Transverse colon (tissue), 4 donors: ENCODE measurements at regions not wholly inside any gene's neighbourhood (a gene's known extent, or its start where the extent isn't known, plus 50 kb on each side); places are given as distances from the start of the nearest gene placed in this dataset.

Source experiments
- DNase-seq: peaks from one replicate; pipeline ENCODE4 v3.0.0-alpha.2; 2019
- H3K27ac ChIP-seq, 4 donors: fragments of 200-600 bp; sonication (generic); 2 replicates each; pipeline ENCODE4 v1.5.1; 2016 to 2018; ENCODE audit warnings: inconsistent platforms in 4 of 4
- H3K27me3 ChIP-seq: fragments of 200-600 bp; sonication (generic); 2 replicates; pipeline ENCODE4 v1.5.1; 2017; ENCODE audit warnings: inconsistent platforms
- H3K36me3 ChIP-seq, 4 donors: fragments of 200-600 bp; sonication (generic); 2 replicates each; pipeline ENCODE4 v1.5.1; 2017 to 2019; ENCODE audit warnings: inconsistent platforms in 4 of 4
- H3K4me1 ChIP-seq, 4 donors: fragments of 200-600 bp; sonication (generic); 2 replicates each; pipeline ENCODE4 v1.5.1; 2017 to 2020; ENCODE audit warnings: inconsistent platforms in 4 of 4
- H3K4me3 ChIP-seq, 4 donors: fragments of 200-600 bp; sonication (generic); 1 replicate in 1 of 4; 2 replicates in 3 of 4; pipeline versions ENCODE4 v1.5.1 to v1.6.1; 2017 to 2019; ENCODE audit warnings: inconsistent platforms in 4 of 4
- H3K9me3 ChIP-seq, 2 donors: fragments of 200-600 bp; sonication (generic); 2 replicates each; pipeline ENCODE4 v1.5.1; 2017 to 2019; ENCODE audit warnings: inconsistent platforms in 2 of 2
- EP300 ChIP-seq: sonication (generic); formaldehyde crosslinking; IDR thresholded peaks from one replicate; pipeline ENCODE4 v1.6.1; 2017; ENCODE audit warnings: antibody characterized with exemption, low read depth
- POLR2A ChIP-seq: fragments of 450-650 bp; IDR thresholded peaks from one replicate; pipeline ENCODE4 v1.6.1; 2016; ENCODE audit warnings: antibody characterized with exemption, mild to moderate bottlenecking, moderate library complexity
- POLR2AphosphoS5 ChIP-seq, 3 donors: sonication (generic); formaldehyde crosslinking; IDR thresholded peaks; one replicate each; pipeline ENCODE4 v1.6.1; 2016; ENCODE audit warnings: antibody characterized with exemption in 3 of 3
- WGBS, 2 donors: methylation state at CpG; one replicate each; pipeline ENCODE4 v1.1.5; 2018; ENCODE audit warnings: low coverage in 1 of 2; 5-methylcytosine and 5-hydroxymethylcytosine counted together
- in situ Hi-C, 4 donors: fragments of 200-750 bp; cut with MboI; loops; one replicate each; pipeline versions ENCODE4 v1.15.0 to v1.15.1; 2017; ENCODE audit warnings: low sequenced_read_pairs in 3 of 4, low pct_ligation_motif_present in 1 of 4, low pct_unique_long_range_greater_than_20kb in 1 of 4
- intact Hi-C: fragments of 100-400 bp; cut with DNase I; formaldehyde crosslinking; loops from one replicate; pipeline ENCODE4 v1.15.1; 2023; ENCODE audit warnings: low total_unique reads
- TF ChIP-seq, protein P1 (sequence below), 5 experiments: fragments of 200-600 bp in 3 of 5; fragments of 450-650 bp in 2 of 5; sonication (generic) in 3 of 5; IDR thresholded peaks; 1 replicate in 2 of 5; 2 replicates in 3 of 5; pipeline ENCODE4 v1.5.1; 2016 to 2017; ENCODE audit warnings: antibody characterized with exemption in 5 of 5, inconsistent platforms in 3 of 5, mild to moderate bottlenecking in 2 of 5, moderate library complexity in 1 of 5

DNA sequence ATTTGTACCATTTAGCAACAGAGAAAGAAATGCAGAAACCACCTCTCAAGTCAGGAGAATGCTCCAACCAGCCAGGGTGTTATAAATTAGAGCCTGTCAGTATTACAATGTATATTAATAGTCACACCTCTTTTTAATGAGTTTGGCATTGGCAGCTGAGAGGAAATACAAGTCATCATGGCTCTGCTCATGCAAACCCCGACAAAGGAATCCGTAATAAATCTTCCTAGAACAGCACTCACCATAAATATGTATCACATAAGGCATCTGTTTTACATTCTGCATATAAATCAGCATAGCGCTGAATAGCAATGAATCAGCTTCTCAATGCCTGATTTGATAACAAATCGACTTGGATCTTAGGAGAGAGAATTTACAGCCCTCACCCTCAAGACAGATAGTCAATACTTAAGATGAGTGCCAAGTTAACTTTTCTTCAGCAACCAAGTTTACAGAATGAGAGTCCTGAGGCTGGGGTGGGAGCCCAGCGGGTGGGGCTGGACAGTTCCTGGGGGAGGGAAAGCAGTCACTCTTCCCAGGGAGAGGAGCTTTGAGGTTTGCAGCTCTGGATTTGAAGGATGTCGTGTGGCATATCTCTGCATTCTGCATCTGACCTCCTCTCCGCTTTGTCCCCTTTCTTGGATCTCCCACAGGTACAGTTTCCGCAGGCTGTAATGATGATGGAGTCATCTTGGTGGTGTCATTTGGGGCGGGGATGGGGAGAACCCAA lies 1034.4 kb upstream of the NR2F2 start:
- H3K9me3 ChIP-seq, result no peaks in the 10 kb centered on the region
- no peak overlapping the region for H3K4me3 ChIP-seq
- no peaks in the 10 kb centered on the region for H3K27me3 ChIP-seq
- no peaks in the 10 kb centered on the region for H3K36me3 ChIP-seq
- H3K4me1 ChIP-seq, result peaks cover 0 to 11% (median 0%) of the 10 kb centered on the region in 4 donors
- in situ Hi-C loops (loop anchor here in 3 of 4 donors (10.0 to 25.0 kb wide), 3 partner anchors 621 to 884 kb away; no protein-coding TSS in a partner anchor), intact Hi-C loops (no loop called here)
- whole genome bisulfite sequencing, 2 donors, result 46 to 56% methylated on average over 7 to 9 of the region's 9 CpGs
- TF ChIP-seq EP300 (no peak), POLR2A (no peak), POLR2AphosphoS5 (IDR thresholded peaks at IDR 0.05) (no peak)
- TF ChIP-seq, protein P1, sequence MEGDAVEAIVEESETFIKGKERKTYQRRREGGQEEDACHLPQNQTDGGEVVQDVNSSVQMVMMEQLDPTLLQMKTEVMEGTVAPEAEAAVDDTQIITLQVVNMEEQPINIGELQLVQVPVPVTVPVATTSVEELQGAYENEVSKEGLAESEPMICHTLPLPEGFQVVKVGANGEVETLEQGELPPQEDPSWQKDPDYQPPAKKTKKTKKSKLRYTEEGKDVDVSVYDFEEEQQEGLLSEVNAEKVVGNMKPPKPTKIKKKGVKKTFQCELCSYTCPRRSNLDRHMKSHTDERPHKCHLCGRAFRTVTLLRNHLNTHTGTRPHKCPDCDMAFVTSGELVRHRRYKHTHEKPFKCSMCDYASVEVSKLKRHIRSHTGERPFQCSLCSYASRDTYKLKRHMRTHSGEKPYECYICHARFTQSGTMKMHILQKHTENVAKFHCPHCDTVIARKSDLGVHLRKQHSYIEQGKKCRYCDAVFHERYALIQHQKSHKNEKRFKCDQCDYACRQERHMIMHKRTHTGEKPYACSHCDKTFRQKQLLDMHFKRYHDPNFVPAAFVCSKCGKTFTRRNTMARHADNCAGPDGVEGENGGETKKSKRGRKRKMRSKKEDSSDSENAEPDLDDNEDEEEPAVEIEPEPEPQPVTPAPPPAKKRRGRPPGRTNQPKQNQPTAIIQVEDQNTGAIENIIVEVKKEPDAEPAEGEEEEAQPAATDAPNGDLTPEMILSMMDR (IDR thresholded peaks at IDR 0.05), result no peak
- H3K27ac ChIP-seq, result no peak overlapping the region
- no peak for DNase-seq

DNA sequence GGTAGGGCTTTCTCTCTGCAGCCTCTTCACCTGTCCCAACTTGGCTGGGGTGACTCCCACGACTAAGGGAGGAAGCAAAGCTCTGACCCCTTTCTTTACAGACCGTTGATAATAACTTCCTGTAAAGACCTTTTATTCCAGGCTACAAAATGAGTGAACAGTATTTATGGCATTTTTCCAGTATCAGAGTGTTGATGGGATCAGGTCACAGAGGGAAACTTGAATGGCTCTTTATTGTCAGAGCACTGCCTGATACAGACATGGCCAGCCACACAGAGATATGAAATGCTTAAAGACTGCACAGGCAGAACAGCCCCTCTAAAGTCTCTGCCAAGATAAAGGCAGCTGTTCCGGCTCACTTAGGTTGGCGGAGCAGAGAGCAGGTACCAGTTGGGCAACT lies 1033.9 kb upstream of the NR2F2 start:
- no peak overlapping the region for H3K27ac ChIP-seq
- in situ Hi-C loops (loop anchor here in 3 of 4 donors (10.0 to 25.0 kb wide), 3 partner anchors 622 to 884 kb away; no protein-coding TSS in a partner anchor), intact Hi-C loops (no loop called here)
- H3K4me1 ChIP-seq, result peaks cover 0 to 11% (median 0%) of the 10 kb centered on the region in 4 donors
- H3K27me3 ChIP-seq, result no peaks in the 10 kb centered on the region
- no peak for TF ChIP-seq POLR2A
- no peak for TF ChIP-seq EP300
- no peak for TF ChIP-seq POLR2AphosphoS5 (IDR thresholded peaks at IDR 0.05)
- TF ChIP-seq, protein P1 (IDR thresholded peaks at IDR 0.05), result no peak
- H3K4me3 ChIP-seq, result no peak overlapping the region
- H3K36me3 ChIP-seq, result no peaks in the 10 kb centered on the region
- no peaks in the 10 kb centered on the region for H3K9me3 ChIP-seq
- 33 to 56% methylated on average over 3 to 4 of the region's 4 CpGs for WGBS, 2 donors
- no peak for DNase-seq

DNA sequence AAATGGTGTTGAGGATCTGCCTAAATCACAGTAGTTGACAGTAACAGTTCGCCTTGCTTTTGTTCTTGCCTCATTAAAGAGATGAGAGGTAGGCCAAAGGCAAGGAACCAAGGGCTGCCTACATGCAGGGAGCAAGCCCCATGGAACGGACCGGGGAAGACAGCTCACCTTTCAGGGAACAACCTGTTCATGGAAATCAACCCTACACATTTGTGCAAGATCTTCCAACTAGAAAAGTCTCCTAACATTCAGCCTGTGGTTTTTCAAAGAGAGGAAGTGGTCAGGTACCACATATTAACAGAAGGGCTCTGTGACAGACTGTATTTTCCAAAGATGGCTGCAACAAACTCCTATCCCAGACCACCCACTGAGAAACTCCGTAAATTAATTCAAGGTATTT lies 1031.8 kb upstream of the NR2F2 start:
- in situ Hi-C loops, result loop anchor here in 3 of 4 donors (10.0 to 25.0 kb wide), 3 partner anchors 624 to 886 kb away; no protein-coding TSS in a partner anchor
- Histone ChIP-seq H3K27ac (no peak overlapping the region), H3K27me3 (no peaks in the 10 kb centered on the region), H3K4me1 (peaks cover 0 to 11% (median 0%) of the 10 kb centered on the region in 4 donors), H3K4me3 (no peak overlapping the region), H3K36me3 (no peaks in the 10 kb centered on the region), H3K9me3 (no peaks in the 10 kb centered on the region)
- DNase-seq, result no peak
- 69 to 75% methylated on average over 4 of the region's 4 CpGs for WGBS, 2 donors
- no peak for TF ChIP-seq POLR2AphosphoS5 (IDR thresholded peaks at IDR 0.05)
- TF ChIP-seq, protein P1 (IDR thresholded peaks at IDR 0.05), result no peak
- intact Hi-C loops, result no loop called here

DNA sequence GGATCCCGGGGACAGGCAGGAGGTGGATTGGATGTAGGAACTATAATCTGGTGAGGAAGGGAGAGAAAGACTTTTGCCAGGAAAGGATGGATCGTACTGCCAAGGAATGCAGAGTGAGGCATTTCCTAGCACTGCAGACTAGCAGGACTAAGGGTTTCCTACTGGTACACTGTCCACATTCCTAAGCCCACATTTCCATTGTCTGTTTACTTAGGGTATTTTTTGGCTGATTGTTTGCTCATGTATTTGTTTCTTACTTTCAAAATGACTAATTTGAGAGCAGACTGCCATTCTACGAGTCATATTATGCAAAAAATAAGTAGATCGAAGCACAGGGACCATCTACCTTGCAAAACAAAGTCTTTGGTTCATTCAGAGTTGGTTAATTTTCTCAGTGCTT lies 1029.5 kb upstream of the NR2F2 start:
- TF ChIP-seq POLR2AphosphoS5 (IDR thresholded peaks at IDR 0.05) (no peak), EP300 (no peak), POLR2A (no peak)
- TF ChIP-seq, protein P1 (IDR thresholded peaks at IDR 0.05), result no peak
- 66 to 70% methylated on average over 4 of the region's 4 CpGs for WGBS, 2 donors
- H3K27ac ChIP-seq, result no peak overlapping the region
- no peaks in the 10 kb centered on the region for H3K27me3 ChIP-seq
- H3K9me3 ChIP-seq, result no peaks in the 10 kb centered on the region
- intact Hi-C loops, result no loop called here
- in situ Hi-C loops, result no loop called here
- no peak for DNase-seq
- no peaks in the 10 kb centered on the region for H3K36me3 ChIP-seq
- no peak overlapping the region for H3K4me3 ChIP-seq
- peaks cover 0 to 8% (median 0%) of the 10 kb centered on the region in 4 donors for H3K4me1 ChIP-seq
